DND-41 (cell line): ENCODE measurements at regions not wholly inside any gene's neighbourhood (a gene's known extent, or its start where the extent isn't known, plus 50 kb on each side); places are given as distances from the start of the nearest gene placed in this dataset.

Experiments used
- CTCF ChIP-seq: IDR thresholded peaks from 2 replicates; pipeline ENCODE4 v1.5.1; 2012; ENCODE audit warnings: borderline replicate concordance, low read length, moderate library complexity, mild to moderate bottlenecking; ENCODE audit not compliant: poor library complexity, severe bottlenecking; ENCODE audit errors: extremely low read depth
- EZH2 ChIP-seq: IDR thresholded peaks from 3 replicates; pipeline ENCODE4 v1.6.1; 2012; ENCODE audit warnings: borderline replicate concordance, low read depth, mild to moderate bottlenecking, moderate library complexity, low read length, inconsistent platforms; ENCODE audit not compliant: severe bottlenecking

- TF ChIP-seq CTCF: no peak
- no peak for TF ChIP-seq EZH2
These were observed 55.9 kb upstream of the THRB start for GRCh38 chr3:24550588-24550987.
